ENCODE measurements at regions not wholly inside any gene's neighbourhood (a gene's known extent, or its start where the extent isn't known, plus 50 kb on each side); places are given as distances from the start of the nearest gene placed in this dataset.

DNA sequence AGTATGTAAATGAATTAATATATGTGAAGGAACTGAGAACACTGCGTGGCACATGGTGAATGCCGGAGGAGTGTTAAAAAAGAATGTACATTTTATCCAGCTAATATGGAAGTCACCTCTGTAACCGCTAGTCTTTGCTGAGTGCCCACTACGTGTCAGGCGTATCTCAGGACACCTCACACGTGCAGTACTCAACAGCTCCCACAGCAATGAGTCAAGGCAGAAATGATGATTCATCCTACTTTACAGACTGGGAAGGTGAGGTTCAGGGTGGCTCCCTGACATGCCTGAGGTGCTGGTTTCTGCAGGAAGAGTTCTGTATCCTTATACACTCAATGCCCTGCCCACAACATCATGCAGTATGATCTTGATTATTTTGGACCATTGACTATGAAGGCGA is 487.0 kb downstream of the HAPSTR1 start:
- TF ChIP-seq POLR2A (IDR thresholded peaks at IDR 0.05): no peak
- TF ChIP-seq, protein P1, sequence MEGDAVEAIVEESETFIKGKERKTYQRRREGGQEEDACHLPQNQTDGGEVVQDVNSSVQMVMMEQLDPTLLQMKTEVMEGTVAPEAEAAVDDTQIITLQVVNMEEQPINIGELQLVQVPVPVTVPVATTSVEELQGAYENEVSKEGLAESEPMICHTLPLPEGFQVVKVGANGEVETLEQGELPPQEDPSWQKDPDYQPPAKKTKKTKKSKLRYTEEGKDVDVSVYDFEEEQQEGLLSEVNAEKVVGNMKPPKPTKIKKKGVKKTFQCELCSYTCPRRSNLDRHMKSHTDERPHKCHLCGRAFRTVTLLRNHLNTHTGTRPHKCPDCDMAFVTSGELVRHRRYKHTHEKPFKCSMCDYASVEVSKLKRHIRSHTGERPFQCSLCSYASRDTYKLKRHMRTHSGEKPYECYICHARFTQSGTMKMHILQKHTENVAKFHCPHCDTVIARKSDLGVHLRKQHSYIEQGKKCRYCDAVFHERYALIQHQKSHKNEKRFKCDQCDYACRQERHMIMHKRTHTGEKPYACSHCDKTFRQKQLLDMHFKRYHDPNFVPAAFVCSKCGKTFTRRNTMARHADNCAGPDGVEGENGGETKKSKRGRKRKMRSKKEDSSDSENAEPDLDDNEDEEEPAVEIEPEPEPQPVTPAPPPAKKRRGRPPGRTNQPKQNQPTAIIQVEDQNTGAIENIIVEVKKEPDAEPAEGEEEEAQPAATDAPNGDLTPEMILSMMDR (IDR thresholded peaks at IDR 0.05): no peak
- H3K4me1 ChIP-seq: no peaks in the 10 kb centered on the region

DNA sequence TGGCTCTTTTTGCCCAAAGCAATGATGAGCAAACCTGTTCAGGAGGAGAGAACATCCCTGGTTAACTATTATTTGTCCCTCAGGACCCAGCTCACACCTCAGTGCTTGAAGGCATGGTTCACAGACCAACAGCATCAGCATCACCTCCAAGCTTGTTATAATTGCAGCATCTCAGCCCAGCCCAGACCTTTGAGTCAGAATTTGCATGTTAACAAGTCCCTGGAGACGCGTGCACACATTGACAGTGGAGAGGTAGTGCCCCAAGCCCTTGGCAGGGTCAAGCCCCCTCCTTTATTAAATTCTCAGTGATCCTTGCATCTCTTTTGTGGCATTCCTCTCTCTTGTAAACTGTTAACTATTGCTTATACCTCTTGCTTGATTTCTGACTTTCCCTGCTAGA is 488.6 kb downstream of the HAPSTR1 start:
- Histone ChIP-seq H3K27ac (no peak overlapping the region), H3K9me3 (no peaks in the 10 kb centered on the region), H3K27me3 (no peaks in the 10 kb centered on the region), H3K36me3 (no peaks in the 10 kb centered on the region), H3K4me1 (no peaks in the 10 kb centered on the region), H3K4me3 (no peak overlapping the region)
- DNase-seq: no peak
- intact Hi-C loops (cut with DNase I; ENCODE audit: low total_unique reads): no loop called here
- no peak for TF ChIP-seq POLR2A (IDR thresholded peaks at IDR 0.05)
- TF ChIP-seq, protein P1 (IDR thresholded peaks at IDR 0.05): no peak

More for the DNA sequence above, 487.0 kb downstream of the HAPSTR1 start:
- no peak overlapping the region for H3K4me3 ChIP-seq
- H3K9me3 ChIP-seq: no peaks in the 10 kb centered on the region
- intact Hi-C loops (cut with DNase I; ENCODE audit: low total_unique reads): no loop called here
- no peaks in the 10 kb centered on the region for H3K27me3 ChIP-seq
- H3K36me3 ChIP-seq: no peaks in the 10 kb centered on the region
- DNase-seq: no peak
- no peak overlapping the region for H3K27ac ChIP-seq

DNA sequence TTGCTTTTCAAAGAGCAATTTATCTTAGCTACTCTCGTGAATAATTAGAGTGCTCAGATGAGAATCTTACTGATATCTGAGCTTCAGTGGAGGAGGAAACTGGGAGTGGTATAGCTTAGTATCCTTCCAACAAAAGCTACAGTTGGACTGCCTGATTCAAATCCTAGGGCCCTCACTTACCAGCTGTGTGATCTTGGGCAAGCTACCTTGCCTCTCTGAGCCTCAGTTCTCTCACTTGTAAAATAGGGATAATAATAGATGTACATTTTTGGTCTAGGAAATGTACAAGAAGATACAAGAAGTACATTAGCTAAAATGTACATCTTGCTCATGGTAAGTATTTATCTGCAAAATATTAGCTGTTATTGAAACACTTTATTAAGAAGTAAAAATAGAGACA is 502.0 kb downstream of the HAPSTR1 start:
- no peaks in the 10 kb centered on the region for H3K9me3 ChIP-seq
- no peaks in the 10 kb centered on the region for H3K4me1 ChIP-seq
- no peaks in the 10 kb centered on the region for H3K27me3 ChIP-seq
- H3K27ac ChIP-seq: no peak overlapping the region
- TF ChIP-seq, protein P1 (IDR thresholded peaks at IDR 0.05): no peak
- no peak for TF ChIP-seq POLR2A (IDR thresholded peaks at IDR 0.05)
- intact Hi-C loops (cut with DNase I; ENCODE audit: low total_unique reads): no loop called here
- no peaks in the 10 kb centered on the region for H3K36me3 ChIP-seq
- H3K4me3 ChIP-seq: no peak overlapping the region
- DNase-seq: no peak

GRCh38 chr16:9594047-9594446 is 502.6 kb downstream of the HAPSTR1 start:
- H3K4me3 ChIP-seq: no peak overlapping the region
- DNase-seq: no peak
- no peaks in the 10 kb centered on the region for H3K36me3 ChIP-seq
- no peaks in the 10 kb centered on the region for H3K4me1 ChIP-seq
- H3K27me3 ChIP-seq: no peaks in the 10 kb centered on the region
- intact Hi-C loops (cut with DNase I; ENCODE audit: low total_unique reads): no loop called here
- TF ChIP-seq, protein P1 (IDR thresholded peaks at IDR 0.05): no peak
- TF ChIP-seq POLR2A (IDR thresholded peaks at IDR 0.05): no peak
- H3K9me3 ChIP-seq: no peaks in the 10 kb centered on the region
- no peak overlapping the region for H3K27ac ChIP-seq

DNA sequence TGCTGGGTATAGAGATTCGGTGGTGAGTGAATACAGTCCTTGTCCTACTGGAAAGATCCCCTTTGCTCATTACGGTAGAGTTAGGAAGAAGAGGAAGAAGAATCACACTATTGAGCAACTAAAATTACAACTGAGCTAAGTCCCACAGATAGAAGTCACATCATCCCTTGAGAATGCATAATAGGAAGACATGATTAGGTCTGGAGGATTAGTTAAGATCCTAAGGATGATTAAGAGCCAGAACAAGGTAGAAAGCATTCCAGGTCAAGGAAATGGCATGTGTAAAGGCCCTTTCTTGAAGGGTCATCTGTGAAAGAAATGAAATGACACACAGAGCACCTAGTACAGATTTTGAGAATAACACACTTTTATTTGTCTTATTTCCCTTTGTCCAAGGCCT is 503.5 kb downstream of the HAPSTR1 start:
- DNase-seq: no peak
- intact Hi-C loops (cut with DNase I; ENCODE audit: low total_unique reads): no loop called here
- H3K4me1 ChIP-seq: no peaks in the 10 kb centered on the region
- no peak for TF ChIP-seq POLR2A (IDR thresholded peaks at IDR 0.05)
- TF ChIP-seq, protein P1 (IDR thresholded peaks at IDR 0.05): no peak
- no peaks in the 10 kb centered on the region for H3K36me3 ChIP-seq
- H3K4me3 ChIP-seq: no peak overlapping the region
- no peak overlapping the region for H3K27ac ChIP-seq
- no peaks in the 10 kb centered on the region for H3K27me3 ChIP-seq
- no peaks in the 10 kb centered on the region for H3K9me3 ChIP-seq

Measured in uterus (tissue), 3 donors.